ENCODE measurements at regions not wholly inside any gene's neighbourhood (a gene's known extent, or its start where the extent isn't known, plus 50 kb on each side); places are given as distances from the start of the nearest gene placed in this dataset.

GRCh38 chr9:86464242-86464641 lies 110.0 kb upstream of the TUT7 start:
- no peak for TF ChIP-seq POLR2AphosphoS5 (IDR thresholded peaks at IDR 0.05; ENCODE audit: low read depth, low read length)
- TF ChIP-seq POLR2A (IDR thresholded peaks at IDR 0.05; ENCODE audit: low read depth, low read length): no peak
- TF ChIP-seq TAF1 (IDR thresholded peaks at IDR 0.05; ENCODE audit: borderline replicate concordance, low read depth, low read length): no peak

All from GM12892 (cell line).